ES-I3 (cell line): ENCODE measurements at regions not wholly inside any gene's neighbourhood (a gene's known extent, or its start where the extent isn't known, plus 50 kb on each side); places are given as distances from the start of the nearest gene placed in this dataset.
"Not testable (repeated sequence)": the region's sequence is repeated elsewhere in the genome, so short reads cannot be mapped to it uniquely, and the experiment has no call there.

Experiments
- H3K36me3 ChIP-seq: 2 replicates; pipeline ENCODE4 v1.6.1; 2013; ENCODE audit warnings: mild to moderate bottlenecking, low read length, control low read depth, moderate library complexity; ENCODE audit not compliant: insufficient read depth
- H3K4me1 ChIP-seq: 2 replicates; pipeline ENCODE4 v1.6.1; 2013; ENCODE audit warnings: mild to moderate bottlenecking, control low read depth, low read length; ENCODE audit not compliant: insufficient read depth
- H3K9ac ChIP-seq: 2 replicates; pipeline ENCODE4 v1.6.1; 2013; ENCODE audit warnings: low read depth, mild to moderate bottlenecking, low read length, moderate library complexity
- H3K9me3 ChIP-seq: 2 replicates; pipeline ENCODE4 v1.6.1; 2013; ENCODE audit warnings: mild to moderate bottlenecking, low read length, moderate library complexity; ENCODE audit not compliant: control insufficient read depth, insufficient read depth

DNA sequence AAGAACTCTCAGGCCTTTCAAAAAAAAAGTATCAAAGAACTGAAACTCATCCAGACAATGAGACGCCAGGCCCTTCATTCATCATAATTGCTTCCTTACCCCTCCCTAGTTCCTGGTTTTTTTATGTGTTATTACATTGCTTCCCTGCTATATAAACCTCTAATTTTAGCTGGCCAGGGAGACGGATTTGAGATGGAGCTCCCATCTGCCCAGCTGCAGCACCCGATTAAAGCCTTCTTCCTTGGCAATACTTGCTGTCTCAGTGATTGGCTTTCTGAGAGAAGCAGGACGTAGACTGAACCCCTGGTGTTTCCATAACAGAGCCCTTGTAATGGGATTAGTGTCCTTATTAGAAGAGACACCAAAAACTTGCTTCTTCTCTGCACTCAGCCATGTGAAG, 62.4 kb downstream of the BARX1 start:
- no peak overlapping the region for H3K9ac ChIP-seq
- no peaks in the 10 kb centered on the region for H3K4me1 ChIP-seq
- no peaks in the 10 kb centered on the region; the same call in none of the 2 replicates for H3K9me3 ChIP-seq
- H3K36me3 ChIP-seq, result no peaks in the 10 kb centered on the region; the same call in 1 of the 2 replicates

DNA sequence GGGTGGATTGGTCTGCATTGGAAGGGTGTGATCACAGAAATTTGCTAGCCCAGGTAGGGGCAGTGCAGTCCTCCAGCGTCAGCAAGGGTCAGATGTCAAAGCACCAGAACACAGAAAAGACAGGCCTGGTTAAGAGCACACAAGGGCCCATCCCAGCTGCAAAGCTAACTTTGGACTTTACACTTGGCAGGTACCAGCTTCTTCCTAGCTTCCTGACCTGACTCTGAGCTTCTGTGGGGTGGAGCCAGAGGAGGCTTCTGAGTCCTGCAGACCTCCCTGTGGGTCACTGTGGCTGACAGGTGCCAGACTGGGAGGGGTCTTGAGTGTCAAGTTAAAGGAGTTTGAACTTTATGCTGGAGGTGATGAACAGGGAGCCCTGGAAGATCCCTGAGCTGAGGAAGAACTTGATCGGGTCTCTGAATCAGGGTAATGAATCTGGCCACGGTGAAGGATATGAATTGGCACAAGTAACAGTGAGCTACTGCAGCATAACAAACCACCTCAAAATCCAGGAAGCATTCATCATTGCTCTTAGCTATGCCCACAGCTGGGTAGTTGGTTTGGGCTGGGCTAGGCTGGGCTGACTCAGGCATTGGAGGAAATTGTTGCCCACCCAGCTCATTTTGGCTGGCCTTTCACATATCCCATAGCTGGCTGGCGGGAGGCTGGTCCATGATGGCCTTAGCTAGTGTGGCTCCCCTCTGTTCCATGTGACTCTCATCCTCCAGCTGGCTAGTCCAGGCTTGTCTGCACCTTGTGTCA, 63.4 kb downstream of the BARX1 start:
- no peak overlapping the region for H3K9ac ChIP-seq
- no peaks in the 10 kb centered on the region for H3K4me1 ChIP-seq
- no peaks in the 10 kb centered on the region; the same call in none of the 2 replicates for H3K9me3 ChIP-seq
- no peaks in the 10 kb centered on the region; the same call in 1 of the 2 replicates for H3K36me3 ChIP-seq

DNA sequence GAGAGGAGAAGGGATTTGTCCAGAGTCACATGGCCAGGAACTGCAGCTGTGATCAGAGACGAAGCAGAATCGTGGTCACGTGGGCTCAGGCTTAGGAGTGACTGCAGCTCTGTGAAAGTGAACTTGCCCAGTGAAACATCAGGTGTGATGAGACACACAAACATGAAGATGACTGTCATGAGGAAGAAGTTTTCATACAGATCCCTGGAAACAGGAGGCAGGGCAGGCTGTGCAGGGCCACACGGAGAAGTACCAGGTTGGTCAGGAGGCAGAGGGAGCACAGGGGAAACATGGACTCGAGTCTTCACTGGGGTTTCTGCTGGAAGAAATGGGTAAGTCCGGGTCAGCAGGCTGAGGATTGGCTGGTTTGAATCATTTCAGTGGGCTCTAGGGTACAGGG, 64.1 kb downstream of the BARX1 start:
- no peaks in the 10 kb centered on the region for H3K4me1 ChIP-seq
- H3K36me3 ChIP-seq, result no peaks in the 10 kb centered on the region; the same call in 1 of the 2 replicates
- no peak overlapping the region for H3K9ac ChIP-seq
- no peaks in the 10 kb centered on the region; the same call in none of the 2 replicates for H3K9me3 ChIP-seq

DNA sequence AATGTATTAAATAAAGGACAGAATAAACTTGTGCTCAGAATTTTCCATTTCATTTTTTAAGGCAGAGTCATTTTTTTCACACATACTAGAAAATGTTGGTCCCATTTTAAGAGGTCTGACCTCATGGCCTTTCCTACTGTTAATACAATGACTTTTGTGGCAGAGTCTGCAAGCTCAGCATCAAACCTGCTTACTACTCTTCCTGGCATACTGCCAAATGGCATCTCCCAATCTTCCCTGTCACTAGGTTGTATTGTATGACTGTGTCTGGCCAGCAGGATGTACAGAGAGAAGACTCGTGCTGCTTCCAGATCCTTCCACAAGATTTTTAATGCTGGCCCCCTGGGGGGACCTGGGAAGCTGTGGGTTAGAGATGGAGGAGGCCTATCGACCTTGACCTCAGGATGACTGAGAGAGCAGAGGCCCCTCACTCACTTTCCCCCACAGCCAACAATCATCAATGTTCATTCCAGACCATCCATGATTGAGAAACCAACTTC, 64.7 kb downstream of the BARX1 start:
- Histone ChIP-seq H3K4me1 (no peaks in the 10 kb centered on the region), H3K36me3 (no peaks in the 10 kb centered on the region; the same call in 1 of the 2 replicates), H3K9ac (no peak overlapping the region), H3K9me3 (no peaks in the 10 kb centered on the region; the same call in none of the 2 replicates)

DNA sequence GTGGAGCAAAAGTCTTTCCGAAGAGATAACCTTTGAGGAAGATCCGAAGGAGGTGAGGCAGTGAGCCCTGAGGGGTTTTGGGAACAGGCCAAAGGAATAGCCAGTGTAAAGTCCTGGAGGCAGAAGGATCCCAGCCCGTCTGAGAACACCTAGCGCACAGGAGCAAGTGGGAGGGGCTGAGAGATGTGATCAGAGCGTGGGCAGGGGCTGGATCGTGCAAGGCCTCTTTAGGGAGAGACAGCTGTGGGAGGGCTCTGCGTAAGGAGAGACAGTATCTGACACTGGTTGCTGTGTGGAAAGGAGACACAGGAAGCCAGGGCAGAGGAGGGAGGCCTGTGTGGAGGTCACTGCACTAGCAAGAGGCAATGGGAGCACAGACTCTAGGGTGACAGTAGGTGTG, 68.2 kb downstream of the BARX1 start:
- no peaks in the 10 kb centered on the region for H3K9me3 ChIP-seq
- no peaks in the 10 kb centered on the region for H3K36me3 ChIP-seq
- no peaks in the 10 kb centered on the region for H3K4me1 ChIP-seq
- H3K9ac ChIP-seq, result no peak overlapping the region

DNA sequence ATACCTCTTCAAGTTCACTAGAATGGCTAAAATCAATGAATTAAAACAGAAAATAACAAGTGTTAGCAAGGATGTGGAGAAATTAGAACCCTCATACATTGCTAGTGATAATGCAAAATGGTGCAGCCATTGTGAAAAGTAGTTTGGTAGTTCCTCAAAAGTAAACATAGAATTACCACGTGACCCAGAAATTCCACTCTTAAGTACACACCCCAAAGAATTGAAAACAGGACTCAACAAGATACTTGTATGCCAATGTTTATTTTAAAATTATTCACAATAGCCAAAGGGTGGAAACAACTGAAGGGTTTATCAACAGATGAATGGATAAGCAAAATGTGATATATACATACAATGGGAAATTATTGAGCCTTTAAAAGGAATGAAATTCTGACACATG, 70.3 kb downstream of the BARX1 start:
- H3K4me1 ChIP-seq, result no peaks in the 10 kb centered on the region

DNA sequence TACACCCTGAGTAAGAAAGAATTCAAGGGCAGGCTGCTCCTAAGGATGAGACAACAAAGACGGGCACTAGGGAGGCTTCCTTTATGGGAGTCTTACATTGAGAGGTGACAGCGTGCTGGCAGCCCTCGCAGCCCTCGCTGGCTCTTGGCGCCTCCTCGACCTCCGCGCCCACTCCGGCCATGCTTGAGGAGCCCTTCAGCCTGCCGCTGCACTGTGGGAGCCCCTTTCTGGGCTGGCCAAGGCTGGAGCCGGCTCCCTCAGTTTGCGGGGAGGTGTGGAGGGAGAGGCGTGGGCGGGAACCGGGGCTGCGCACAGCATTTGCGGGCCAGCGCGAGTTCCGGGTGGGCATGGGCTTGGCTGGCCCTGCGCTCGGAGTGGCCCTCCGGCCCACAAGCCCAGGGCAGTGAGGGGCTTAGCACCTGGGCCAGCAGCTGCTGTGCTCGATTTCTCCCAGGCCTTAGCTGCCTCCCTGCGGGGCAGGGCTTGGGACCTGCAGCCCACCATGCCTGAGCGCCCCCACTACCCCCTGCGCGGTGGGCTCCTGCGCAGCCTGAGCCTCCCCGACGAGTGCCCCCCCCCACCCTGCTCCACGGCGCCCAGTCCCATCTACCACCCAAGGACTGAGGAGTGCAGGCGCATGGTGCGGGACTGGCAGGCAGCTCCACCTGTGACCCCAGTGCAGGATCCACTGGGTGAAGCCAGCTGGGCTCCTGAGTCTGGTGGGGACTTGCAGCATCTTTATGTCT, 75.3 kb downstream of the BARX1 start:
- not testable (repeated sequence) for H3K4me1 ChIP-seq, H3K9me3 ChIP-seq, H3K9ac ChIP-seq, H3K36me3 ChIP-seq

More for the DNA sequence above, 70.3 kb downstream of the BARX1 start:
- no peaks in the 10 kb centered on the region for H3K9me3 ChIP-seq
- H3K9ac ChIP-seq, result no peak overlapping the region
- no peaks in the 10 kb centered on the region for H3K36me3 ChIP-seq

DNA sequence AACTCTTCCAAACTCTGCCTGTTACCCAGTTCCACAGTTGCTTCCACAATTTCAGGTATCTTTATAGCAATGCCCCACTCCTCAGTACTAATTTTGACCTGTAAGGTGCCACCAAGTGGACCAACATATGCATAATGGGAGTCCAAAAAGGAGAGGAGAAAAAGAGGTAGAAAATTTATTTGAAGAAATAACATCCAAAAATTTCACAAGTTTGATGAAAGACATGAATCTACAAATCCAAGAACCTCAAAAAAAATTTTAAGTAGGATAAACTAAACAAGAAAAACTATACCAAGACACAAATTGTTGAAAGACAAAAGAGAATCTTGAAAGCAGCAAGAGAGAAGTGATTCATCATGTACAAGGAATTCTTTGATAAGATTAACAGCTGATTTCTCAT, 79.8 kb downstream of the BARX1 start:
- Histone ChIP-seq H3K36me3 (no peaks in the 10 kb centered on the region), H3K9ac (no peak overlapping the region), H3K9me3 (peaks cover 14% of the 10 kb centered on the region), H3K4me1 (no peaks in the 10 kb centered on the region)

DNA sequence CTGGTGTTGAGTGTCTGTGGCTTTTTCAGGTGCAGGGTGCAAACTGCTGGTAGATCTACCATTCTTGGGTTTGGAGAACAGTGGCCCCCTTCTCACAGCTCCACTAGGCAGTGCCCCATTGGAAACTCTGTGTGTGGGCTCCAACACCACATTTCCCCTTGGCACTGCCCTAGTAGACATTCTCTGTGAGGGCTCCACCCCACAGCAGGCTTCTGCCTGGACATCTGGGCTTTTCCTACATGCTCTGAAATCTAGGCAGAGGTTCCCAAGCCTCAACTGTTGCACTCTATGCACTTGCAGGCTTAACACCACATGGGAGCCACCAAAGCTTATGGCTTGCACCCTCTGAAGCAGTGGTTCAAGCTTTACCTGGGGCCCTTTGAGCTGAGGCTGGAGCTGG, 80.9 kb downstream of the BARX1 start:
- Histone ChIP-seq H3K9ac (no peak overlapping the region), H3K36me3 (no peaks in the 10 kb centered on the region), H3K9me3 (peaks cover 14% of the 10 kb centered on the region), H3K4me1 (peaks cover 4% of the 10 kb centered on the region; the same call in 1 of the 2 replicates)

DNA sequence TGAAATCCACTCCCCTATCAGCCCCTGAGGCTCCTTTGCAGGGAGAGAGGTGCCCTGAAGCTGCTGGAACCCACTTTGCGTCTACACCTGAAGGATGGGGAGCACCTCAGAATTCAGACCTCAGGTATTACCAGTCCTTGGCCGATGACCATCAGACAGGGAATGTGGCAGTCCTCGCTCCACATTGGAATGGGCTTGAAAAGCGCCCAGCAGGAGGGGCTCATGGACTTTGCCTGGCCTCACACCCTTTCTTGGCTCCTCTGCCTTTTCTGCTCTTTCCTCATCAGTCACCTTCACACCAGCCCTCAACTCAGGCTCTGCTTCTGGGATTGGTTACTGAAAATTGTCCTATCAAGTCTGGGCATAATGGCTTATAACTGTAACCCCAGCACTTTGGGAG, 83.9 kb downstream of the BARX1 start:
- Histone ChIP-seq H3K36me3 (no peaks in the 10 kb centered on the region), H3K4me1 (peaks cover 8% of the 10 kb centered on the region; the same call in 1 of the 2 replicates), H3K9me3 (peaks cover 14% of the 10 kb centered on the region), H3K9ac (no peak overlapping the region)

DNA sequence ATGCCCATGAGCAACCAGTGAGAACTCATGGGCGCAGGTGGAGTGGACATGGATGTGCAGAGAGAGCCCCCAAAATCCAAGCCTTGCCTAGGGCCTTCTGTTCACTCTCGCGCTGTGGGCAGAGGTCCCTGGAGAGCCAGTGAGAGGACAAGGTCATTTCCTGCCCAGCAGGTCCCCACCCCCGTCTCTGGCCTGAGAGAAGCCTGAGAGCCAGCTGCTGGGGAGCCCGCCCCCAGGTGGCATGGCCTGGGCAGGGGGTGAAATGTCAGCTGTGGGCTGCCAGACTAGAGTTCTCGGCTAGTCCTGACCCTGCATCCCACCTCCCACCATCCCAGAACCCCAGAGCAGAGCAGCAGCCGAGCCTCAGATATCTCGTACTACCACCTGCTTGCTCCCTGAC, 85.3 kb downstream of the BARX1 start:
- H3K9me3 ChIP-seq, result peaks cover 7% of the 10 kb centered on the region; the same call in 1 of the 2 replicates
- no peaks in the 10 kb centered on the region for H3K36me3 ChIP-seq
- peaks cover 8% of the 10 kb centered on the region; the same call in 1 of the 2 replicates for H3K4me1 ChIP-seq
- H3K9ac ChIP-seq, result no peak overlapping the region

DNA sequence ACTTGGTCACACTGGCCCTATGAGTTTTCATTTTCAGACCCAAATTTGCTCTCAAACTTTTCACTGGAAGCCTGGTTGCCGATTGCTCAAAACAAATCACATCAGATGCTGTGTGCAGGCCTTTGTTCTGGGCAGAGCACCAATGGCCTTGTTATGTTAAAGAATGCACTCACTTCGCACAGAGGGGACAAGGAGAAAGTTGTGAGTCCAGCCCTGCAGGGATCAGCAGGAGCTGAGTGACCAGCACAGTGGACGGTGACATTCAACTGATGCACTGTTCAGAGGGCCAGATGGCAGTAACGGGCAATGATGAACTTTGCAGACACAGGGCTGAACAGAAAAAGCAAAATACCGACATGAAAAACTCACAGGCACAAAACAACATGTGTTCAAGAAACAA, 86.1 kb downstream of the BARX1 start:
- H3K4me1 ChIP-seq, result peaks cover 8% of the 10 kb centered on the region; the same call in 1 of the 2 replicates
- no peaks in the 10 kb centered on the region for H3K36me3 ChIP-seq
- peaks cover 1% of the 10 kb centered on the region; the same call in 1 of the 2 replicates for H3K9me3 ChIP-seq
- H3K9ac ChIP-seq, result no peak overlapping the region

DNA sequence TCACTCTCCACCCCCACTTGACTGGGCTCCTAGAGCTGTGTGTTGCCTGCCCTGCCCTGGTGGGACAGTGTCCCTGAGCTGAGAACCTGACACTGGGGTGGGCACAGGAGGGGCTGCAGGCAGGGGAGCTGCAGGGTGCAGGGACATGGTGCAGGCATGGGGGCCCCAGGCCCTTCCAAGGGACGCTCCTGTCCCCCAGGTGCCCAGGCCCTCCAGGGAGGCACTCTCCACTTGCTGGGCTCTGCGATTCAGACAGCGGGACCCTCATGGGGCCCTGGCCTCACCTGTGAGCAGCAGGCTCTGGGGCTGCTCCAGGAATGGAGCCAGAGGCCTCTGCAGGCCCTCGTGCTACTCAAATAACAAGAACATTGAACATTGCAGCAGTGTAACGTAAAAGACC, 89.4 kb downstream of the BARX1 start:
- peaks cover 11% of the 10 kb centered on the region for H3K4me1 ChIP-seq
- H3K9me3 ChIP-seq, result no peaks in the 10 kb centered on the region
- H3K9ac ChIP-seq, result no peak overlapping the region
- no peaks in the 10 kb centered on the region for H3K36me3 ChIP-seq

DNA sequence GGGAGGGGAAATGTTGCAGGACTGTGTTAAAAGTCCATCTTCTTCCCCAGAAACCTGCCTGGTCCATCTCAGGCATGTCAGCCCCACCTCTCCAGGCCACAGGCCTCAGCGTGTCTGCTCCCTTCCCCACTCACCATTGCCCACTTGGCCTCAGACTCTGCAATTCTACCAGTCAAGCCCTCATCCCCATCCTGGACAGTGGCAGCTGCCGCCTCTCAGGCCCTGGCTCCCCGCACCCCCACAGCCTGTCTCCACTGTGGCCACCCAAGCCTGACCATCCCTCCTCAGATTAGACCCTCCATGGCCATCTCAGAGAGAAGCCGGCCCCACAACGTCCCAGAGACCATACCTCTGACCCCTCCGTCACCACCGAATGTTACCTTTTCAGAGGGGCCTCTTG, 89.9 kb downstream of the BARX1 start:
- peaks cover 11% of the 10 kb centered on the region for H3K4me1 ChIP-seq
- no peaks in the 10 kb centered on the region for H3K36me3 ChIP-seq
- no peaks in the 10 kb centered on the region for H3K9me3 ChIP-seq

DNA sequence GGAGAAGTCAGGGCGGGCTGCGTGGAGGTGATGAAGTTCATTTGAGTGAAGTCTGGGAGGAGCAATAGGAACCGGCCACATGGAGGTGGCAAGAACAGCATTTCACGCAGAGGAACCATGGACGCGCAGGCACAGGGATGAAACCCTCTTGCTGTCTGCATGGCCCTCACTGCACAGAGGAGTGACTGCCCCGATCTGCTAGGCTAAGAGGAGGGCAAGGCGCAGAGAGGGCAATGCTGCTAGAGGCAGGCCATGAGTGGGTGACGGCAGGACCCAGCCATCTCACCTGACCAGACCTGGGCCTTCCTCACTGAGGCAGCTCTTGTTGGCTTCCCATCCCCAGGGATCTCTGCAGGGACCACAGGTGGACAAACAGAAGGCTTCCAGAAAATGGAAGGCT, 90.3 kb downstream of the BARX1 start:
- Histone ChIP-seq H3K4me1 (peaks cover 11% of the 10 kb centered on the region), H3K9me3 (no peaks in the 10 kb centered on the region)

More for the DNA sequence above, 89.9 kb downstream of the BARX1 start:
- no peak overlapping the region for H3K9ac ChIP-seq

More for the DNA sequence above, 90.3 kb downstream of the BARX1 start:
- Histone ChIP-seq H3K36me3 (no peaks in the 10 kb centered on the region), H3K9ac (no peak overlapping the region)
